HG03175 (cell line): ENCODE measurements at regions not wholly inside any gene's neighbourhood (a gene's known extent, or its start where the extent isn't known, plus 50 kb on each side); places are given as distances from the start of the nearest gene placed in this dataset.

Experiments used
- ATAC-seq: cut with Tn5 transposase; IDR thresholded peaks from one replicate; pipeline ENCODE4 v1.9.1; 2021; ENCODE audit warnings: mild to moderate bottlenecking, moderate library complexity; ENCODE audit not compliant: unreplicated experiment

- no peak for ATAC-seq
Measured at GRCh38 chr2:117065912-117066311, 748.6 kb upstream of the DDX18 start.

GRCh38 chr2:117067900-117068299 lies 746.6 kb upstream of the DDX18 start:
- no peak for ATAC-seq

- no peak for ATAC-seq
Measured at GRCh38 chr2:117068371-117068770, 746.1 kb upstream of the DDX18 start.

GRCh38 chr2:117071556-117072102 lies 742.9 kb upstream of the DDX18 start:
- ATAC-seq, result no peak

- no peak for ATAC-seq
Measured at GRCh38 chr2:117074756-117075155, 739.7 kb upstream of the DDX18 start.

- no peak for ATAC-seq
Measured at GRCh38 chr2:117085256-117085655, 729.2 kb upstream of the DDX18 start.

- ATAC-seq, result no peak
Measured at GRCh38 chr2:117085737-117086136, 728.8 kb upstream of the DDX18 start.

- no peak for ATAC-seq
Measured at GRCh38 chr2:117086174-117086942, 728.1 kb upstream of the DDX18 start.

GRCh38 chr2:117086943-117087250 lies 727.6 kb upstream of the DDX18 start:
- ATAC-seq, result no peak

GRCh38 chr2:117087535-117088291 lies 726.8 kb upstream of the DDX18 start:
- ATAC-seq, result no peak

GRCh38 chr2:117091041-117091837 lies 723.3 kb upstream of the DDX18 start:
- ATAC-seq, result no peak

- ATAC-seq, result no peak
Measured at GRCh38 chr2:117101613-117102012, 712.9 kb upstream of the DDX18 start.

- no peak for ATAC-seq
Measured at GRCh38 chr2:117108741-117109267, 705.7 kb upstream of the DDX18 start.

- ATAC-seq, result no peak
Measured at GRCh38 chr2:117118994-117119393, 695.5 kb upstream of the DDX18 start.

- ATAC-seq, result no peak
Measured at GRCh38 chr2:117123362-117123761, 691.1 kb upstream of the DDX18 start.

- no peak for ATAC-seq
Measured at GRCh38 chr2:117126656-117127055, 687.8 kb upstream of the DDX18 start.

GRCh38 chr2:117127680-117128079 lies 686.8 kb upstream of the DDX18 start:
- ATAC-seq, result no peak

GRCh38 chr2:117128461-117128860 lies 686.0 kb upstream of the DDX18 start:
- ATAC-seq, result no peak

- no peak for ATAC-seq
Measured at GRCh38 chr2:117137371-117137770, 677.1 kb upstream of the DDX18 start.

GRCh38 chr2:117169036-117169765 lies 645.3 kb upstream of the DDX18 start:
- ATAC-seq, result no peak
